Tibial artery (tissue), 4 donors: ENCODE measurements at regions not wholly inside any gene's neighbourhood (a gene's known extent, or its start where the extent isn't known, plus 50 kb on each side); places are given as distances from the start of the nearest gene placed in this dataset.

Experiments
- DNase-seq, 2 donors: peaks; one replicate each; pipeline ENCODE4 v3.0.0-alpha.2; 2019
- H3K27ac ChIP-seq, 2 donors: fragments of 200-600 bp; sonication (generic) in 1 of 2; 1 replicate in 1 of 2; 2 replicates in 1 of 2; pipeline ENCODE4 v1.5.1; 2018 to 2019; ENCODE audit warnings: mild to moderate bottlenecking in 1 of 2
- H3K27me3 ChIP-seq, 2 donors: fragments of 200-600 bp; sonication (generic) in 1 of 2; one replicate each; pipeline versions ENCODE4 v1.5.1 to v1.6.0; 2016 to 2019
- H3K36me3 ChIP-seq, 3 donors: fragments of 200-600 bp; sonication (generic) in 2 of 3; one replicate each; pipeline ENCODE4 v1.5.1; 2016 to 2019; ENCODE audit warnings: mild to moderate bottlenecking in 2 of 3
- H3K4me1 ChIP-seq, 4 donors: fragments of 200-600 bp; sonication (generic) in 2 of 4; 1 replicate in 3 of 4; 2 replicates in 1 of 4; pipeline ENCODE4 v1.5.1; 2016 to 2019
- H3K4me3 ChIP-seq, 2 donors: fragments of 200-600 bp; sonication (generic) in 1 of 2; 1 replicate in 1 of 2; 2 replicates in 1 of 2; pipeline ENCODE4 v1.5.1; 2018 to 2019; ENCODE audit warnings: mild to moderate bottlenecking in 2 of 2
- H3K9me3 ChIP-seq, 3 donors: fragments of 200-600 bp; sonication (generic) in 1 of 3; one replicate each; pipeline ENCODE4 v1.5.1; 2016 to 2019
- intact Hi-C: fragments of 100-400 bp; cut with DNase I; formaldehyde crosslinking; loops from one replicate; pipeline ENCODE4 v1.15.0; 2023; ENCODE audit warnings: low total_unique reads
- TF ChIP-seq, protein P1 (sequence below), 2 experiments: fragments of 200-600 bp in 1 of 2; fragments of 450-650 bp in 1 of 2; IDR thresholded peaks; one replicate each; pipeline ENCODE4 v1.5.1; 2017 to 2019; ENCODE audit warnings: antibody characterized with exemption in 2 of 2, mild to moderate bottlenecking in 1 of 2, moderate library complexity in 1 of 2

DNA sequence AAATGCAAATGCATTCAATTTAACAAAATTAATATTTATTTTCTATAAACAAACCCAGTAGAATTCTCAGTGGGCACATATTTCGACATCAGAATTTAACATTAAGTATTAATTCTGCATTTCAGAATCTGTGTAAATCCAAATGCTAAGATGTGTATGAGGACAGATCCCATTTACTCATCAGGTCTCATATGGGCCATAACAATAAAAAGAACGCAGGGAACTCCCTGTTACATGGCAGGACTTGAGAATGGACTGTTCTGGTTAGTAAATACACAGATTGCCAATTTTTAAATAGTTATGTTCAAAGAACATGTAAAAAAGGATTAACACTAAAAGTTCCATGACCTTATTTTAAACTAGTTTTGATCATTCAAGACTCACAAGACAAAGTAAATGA, 104.0 kb downstream of the SLC30A10 start:
- no peaks in the 10 kb centered on the region for H3K9me3 ChIP-seq
- H3K36me3 ChIP-seq, result no peaks in the 10 kb centered on the region
- H3K4me3 ChIP-seq, result no peak overlapping the region
- no peak for DNase-seq
- no peak overlapping the region for H3K27ac ChIP-seq
- TF ChIP-seq, protein P1, sequence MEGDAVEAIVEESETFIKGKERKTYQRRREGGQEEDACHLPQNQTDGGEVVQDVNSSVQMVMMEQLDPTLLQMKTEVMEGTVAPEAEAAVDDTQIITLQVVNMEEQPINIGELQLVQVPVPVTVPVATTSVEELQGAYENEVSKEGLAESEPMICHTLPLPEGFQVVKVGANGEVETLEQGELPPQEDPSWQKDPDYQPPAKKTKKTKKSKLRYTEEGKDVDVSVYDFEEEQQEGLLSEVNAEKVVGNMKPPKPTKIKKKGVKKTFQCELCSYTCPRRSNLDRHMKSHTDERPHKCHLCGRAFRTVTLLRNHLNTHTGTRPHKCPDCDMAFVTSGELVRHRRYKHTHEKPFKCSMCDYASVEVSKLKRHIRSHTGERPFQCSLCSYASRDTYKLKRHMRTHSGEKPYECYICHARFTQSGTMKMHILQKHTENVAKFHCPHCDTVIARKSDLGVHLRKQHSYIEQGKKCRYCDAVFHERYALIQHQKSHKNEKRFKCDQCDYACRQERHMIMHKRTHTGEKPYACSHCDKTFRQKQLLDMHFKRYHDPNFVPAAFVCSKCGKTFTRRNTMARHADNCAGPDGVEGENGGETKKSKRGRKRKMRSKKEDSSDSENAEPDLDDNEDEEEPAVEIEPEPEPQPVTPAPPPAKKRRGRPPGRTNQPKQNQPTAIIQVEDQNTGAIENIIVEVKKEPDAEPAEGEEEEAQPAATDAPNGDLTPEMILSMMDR (IDR thresholded peaks at IDR 0.05), result no peak
- H3K4me1 ChIP-seq, result no peaks in the 10 kb centered on the region
- no peaks in the 10 kb centered on the region for H3K27me3 ChIP-seq
- intact Hi-C loops, result no loop called here

DNA sequence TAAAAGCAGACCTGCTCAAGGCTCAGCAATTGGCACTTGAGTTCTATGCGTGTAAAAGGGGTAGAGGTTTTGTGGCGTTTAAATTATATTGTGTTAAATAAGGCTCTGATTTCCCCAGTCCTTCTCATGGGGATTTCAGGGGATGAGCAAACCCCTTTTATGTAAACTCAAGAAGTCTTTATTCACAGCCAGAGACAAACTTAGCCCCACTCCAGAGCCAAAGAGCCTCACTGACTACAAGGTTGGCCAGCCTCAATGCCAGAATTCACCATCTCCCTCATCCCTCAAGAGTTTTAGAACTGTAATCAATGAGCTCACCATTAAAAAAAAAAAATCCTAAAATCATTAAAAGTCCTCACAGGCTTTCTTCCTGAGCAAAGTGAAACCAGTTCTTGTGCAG, 107.8 kb downstream of the SLC30A10 start:
- TF ChIP-seq, protein P1 (IDR thresholded peaks at IDR 0.05), result no peak
- DNase-seq, result no peak
- H3K4me3 ChIP-seq, result no peak overlapping the region
- H3K36me3 ChIP-seq, result no peaks in the 10 kb centered on the region
- H3K4me1 ChIP-seq, result no peaks in the 10 kb centered on the region
- H3K27me3 ChIP-seq, result no peaks in the 10 kb centered on the region
- no peak overlapping the region for H3K27ac ChIP-seq
- no peaks in the 10 kb centered on the region for H3K9me3 ChIP-seq
- intact Hi-C loops, result no loop called here

DNA sequence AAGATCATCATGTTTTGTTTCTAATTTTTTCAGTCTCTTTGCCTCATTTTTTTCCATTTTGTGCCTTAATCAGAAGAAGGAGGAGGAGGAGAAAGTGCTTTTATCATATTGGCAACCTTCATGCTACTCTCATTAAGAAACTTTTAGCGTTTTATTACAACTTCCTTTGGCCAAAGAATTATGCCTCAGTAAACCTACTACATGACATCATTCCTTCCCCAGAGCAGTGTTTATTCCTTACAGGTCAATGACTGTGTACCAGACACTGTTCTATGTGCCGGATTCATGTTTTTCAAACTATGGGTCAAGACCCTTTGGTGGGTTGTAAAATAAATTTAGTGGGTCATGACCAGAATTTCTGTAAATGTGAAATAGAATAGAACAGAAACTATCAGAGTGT, 110.4 kb downstream of the SLC30A10 start:
- H3K4me3 ChIP-seq, result no peak overlapping the region
- intact Hi-C loops, result no loop called here
- no peaks in the 10 kb centered on the region for H3K36me3 ChIP-seq
- H3K27ac ChIP-seq, result no peak overlapping the region
- no peak for DNase-seq
- no peaks in the 10 kb centered on the region for H3K9me3 ChIP-seq
- no peaks in the 10 kb centered on the region for H3K27me3 ChIP-seq
- TF ChIP-seq, protein P1 (IDR thresholded peaks at IDR 0.05), result no peak
- H3K4me1 ChIP-seq, result no peaks in the 10 kb centered on the region

DNA sequence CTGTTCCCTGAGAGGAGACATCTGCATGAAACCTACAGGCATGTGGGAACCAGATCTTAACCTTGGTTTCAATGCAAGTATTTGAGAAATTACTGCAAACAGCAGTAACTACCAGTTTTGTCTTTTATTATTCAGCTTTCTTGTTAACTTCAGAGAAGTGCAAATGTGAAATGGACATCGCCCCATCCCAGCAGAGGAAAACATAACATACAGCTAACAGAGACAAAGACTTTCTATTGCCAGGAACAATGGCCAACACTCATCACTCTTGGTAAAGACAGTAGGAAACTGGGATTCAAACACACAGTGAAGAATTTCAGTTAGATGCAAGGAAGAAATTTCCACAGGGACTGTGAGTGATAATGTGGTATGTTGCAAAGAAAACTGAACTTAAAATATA, 115.1 kb downstream of the SLC30A10 start:
- Histone ChIP-seq H3K4me1 (no peaks in the 10 kb centered on the region), H3K36me3 (no peaks in the 10 kb centered on the region), H3K9me3 (no peaks in the 10 kb centered on the region), H3K4me3 (no peak overlapping the region), H3K27ac (no peak overlapping the region), H3K27me3 (peaks cover 0 to 9% of the 10 kb centered on the region in 2 donors)
- DNase-seq, result no peak
- intact Hi-C loops, result no loop called here
- TF ChIP-seq, protein P1 (IDR thresholded peaks at IDR 0.05), result no peak

DNA sequence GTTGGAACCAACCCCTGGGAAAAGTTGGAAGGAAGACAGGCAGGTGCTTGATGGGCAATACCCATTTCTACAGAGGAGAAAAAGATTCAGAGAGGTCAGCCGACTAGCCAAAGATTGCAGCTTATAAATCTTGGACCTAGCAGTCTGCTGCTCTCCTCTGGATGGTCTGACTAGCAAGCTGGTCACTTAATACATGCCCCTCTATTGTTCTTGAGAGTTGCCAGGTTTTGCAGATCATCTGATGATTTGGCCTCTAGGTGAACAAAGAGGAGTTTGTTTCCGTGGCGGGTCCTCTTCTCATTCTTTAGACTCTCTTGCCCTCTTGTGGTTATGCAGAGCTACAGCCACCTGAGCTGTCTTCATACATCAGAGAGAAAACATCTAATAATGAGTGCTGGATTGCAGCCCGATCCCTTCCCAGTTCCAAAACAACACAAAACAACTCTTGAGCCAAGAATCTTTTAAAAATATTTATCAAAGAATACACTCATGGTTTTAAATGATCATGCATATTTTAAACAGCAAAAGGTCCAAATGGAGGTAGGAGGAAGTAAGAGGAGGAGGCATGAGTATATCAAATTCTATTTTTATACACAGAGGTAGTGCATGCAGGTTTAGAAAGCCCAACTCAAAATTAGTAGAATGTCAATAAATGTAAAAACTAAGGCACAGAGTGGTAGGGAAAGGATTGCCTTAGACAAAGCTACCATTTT, 115.7 kb downstream of the SLC30A10 start:
- Histone ChIP-seq H3K4me1 (no peaks in the 10 kb centered on the region), H3K36me3 (no peaks in the 10 kb centered on the region), H3K27ac (no peak overlapping the region), H3K4me3 (no peak overlapping the region), H3K9me3 (no peaks in the 10 kb centered on the region), H3K27me3 (peaks cover 0 to 9% of the 10 kb centered on the region in 2 donors)
- DNase-seq, result no peak
- TF ChIP-seq, protein P1 (IDR thresholded peaks at IDR 0.05), result peak; percentile 32 to 33
- intact Hi-C loops, result no loop called here

DNA sequence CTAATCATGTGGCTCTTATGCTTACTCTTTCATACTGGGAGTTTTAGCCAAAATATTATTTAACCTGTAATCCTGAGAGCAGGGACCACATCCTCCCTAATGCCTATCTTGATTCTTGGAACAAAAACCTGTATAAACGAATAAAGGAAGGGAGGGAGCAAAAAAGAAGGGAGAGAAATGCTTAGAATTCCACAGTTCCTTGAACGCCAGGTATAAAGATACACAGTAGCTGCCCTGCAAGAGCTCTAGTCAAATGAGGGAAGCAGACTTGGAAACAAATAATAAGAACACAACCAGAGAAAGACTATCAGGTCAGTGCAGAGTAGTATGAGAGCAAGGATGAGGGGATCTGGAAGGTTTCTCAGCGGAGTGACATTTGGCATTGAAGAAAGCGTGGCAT, 116.3 kb downstream of the SLC30A10 start:
- H3K4me1 ChIP-seq, result no peaks in the 10 kb centered on the region
- H3K36me3 ChIP-seq, result no peaks in the 10 kb centered on the region
- H3K27ac ChIP-seq, result no peak overlapping the region
- no peak for DNase-seq
- H3K27me3 ChIP-seq, result peaks cover 0 to 9% of the 10 kb centered on the region in 2 donors
- TF ChIP-seq, protein P1 (IDR thresholded peaks at IDR 0.05), result no peak
- intact Hi-C loops, result no loop called here
- H3K9me3 ChIP-seq, result no peaks in the 10 kb centered on the region
- H3K4me3 ChIP-seq, result no peak overlapping the region
